SH-SY5Y (cell line): ENCODE measurements at regions not wholly inside any gene's neighbourhood (a gene's known extent, or its start where the extent isn't known, plus 50 kb on each side); places are given as distances from the start of the nearest gene placed in this dataset.

Experiments
- GATA2 ChIP-seq: IDR thresholded peaks from 2 replicates; pipeline ENCODE4 v1.6.1; 2011; ENCODE audit warnings: mild to moderate bottlenecking, low read depth, low read length
- GATA3 ChIP-seq: IDR thresholded peaks from 2 replicates; pipeline ENCODE4 v1.6.1; 2011; ENCODE audit warnings: low read depth, mild to moderate bottlenecking, low read length, moderate library complexity

DNA sequence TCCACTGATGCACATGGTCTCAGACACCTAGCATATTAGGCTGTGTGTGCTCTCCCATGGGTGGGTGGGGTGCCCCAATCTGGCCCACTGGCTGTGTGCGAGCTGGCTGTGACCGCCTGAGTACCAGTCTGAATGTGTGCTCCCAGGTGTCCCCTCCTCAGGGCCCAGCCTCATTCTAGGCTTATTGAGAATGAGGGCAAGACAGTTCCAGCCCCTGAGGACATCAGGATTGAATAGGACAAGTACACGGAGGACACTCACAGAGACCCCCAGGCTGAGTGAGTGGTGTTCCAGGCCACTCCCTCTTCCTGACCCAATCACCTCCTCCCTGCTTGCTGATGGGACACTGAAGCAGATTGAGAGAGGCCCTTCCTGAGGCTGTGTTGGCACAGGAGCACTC lies 116.1 kb upstream of the RAB6C start:
- TF ChIP-seq GATA2 (no peak), GATA3 (no peak)
